ENCODE measurements at regions not wholly inside any gene's neighbourhood (a gene's known extent, or its start where the extent isn't known, plus 50 kb on each side); places are given as distances from the start of the nearest gene placed in this dataset.

DNA sequence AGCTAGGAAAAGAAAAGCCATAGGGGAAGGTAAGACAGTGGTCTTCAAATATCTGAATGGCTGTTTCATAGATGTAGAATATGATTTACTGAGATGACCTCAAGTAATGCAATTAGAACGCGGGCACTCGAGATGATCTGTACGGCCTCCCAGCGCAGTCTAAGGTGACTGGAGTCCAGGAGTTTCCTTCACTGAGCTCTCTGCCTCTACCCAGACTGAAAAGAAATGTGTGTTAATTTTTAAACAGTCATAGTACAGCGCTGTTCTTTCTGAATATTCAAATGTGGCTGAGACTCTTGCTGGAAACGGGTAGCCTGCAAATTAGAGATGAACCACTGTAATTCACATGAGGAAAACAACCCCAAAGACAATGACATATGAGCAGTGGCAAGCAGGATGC lies 562.4 kb upstream of the AUTS2 start:
- TF ChIP-seq SIN3A (IDR thresholded peaks at IDR 0.05; ENCODE audit: borderline replicate concordance, insufficient read depth, low read length) (no peak), POLR2AphosphoS5 (IDR thresholded peaks at IDR 0.05; ENCODE audit: low read depth, low read length) (no peak), TAF1 (IDR thresholded peaks at IDR 0.05; ENCODE audit: borderline replicate concordance, insufficient read depth, low read length) (no peak), FOXP2 (optimal IDR thresholded peaks at IDR 0.05; ENCODE audit: borderline replicate concordance, extremely low read depth, extremely low read length, insufficient read depth) (no peak)
- TF ChIP-seq, protein P1, sequence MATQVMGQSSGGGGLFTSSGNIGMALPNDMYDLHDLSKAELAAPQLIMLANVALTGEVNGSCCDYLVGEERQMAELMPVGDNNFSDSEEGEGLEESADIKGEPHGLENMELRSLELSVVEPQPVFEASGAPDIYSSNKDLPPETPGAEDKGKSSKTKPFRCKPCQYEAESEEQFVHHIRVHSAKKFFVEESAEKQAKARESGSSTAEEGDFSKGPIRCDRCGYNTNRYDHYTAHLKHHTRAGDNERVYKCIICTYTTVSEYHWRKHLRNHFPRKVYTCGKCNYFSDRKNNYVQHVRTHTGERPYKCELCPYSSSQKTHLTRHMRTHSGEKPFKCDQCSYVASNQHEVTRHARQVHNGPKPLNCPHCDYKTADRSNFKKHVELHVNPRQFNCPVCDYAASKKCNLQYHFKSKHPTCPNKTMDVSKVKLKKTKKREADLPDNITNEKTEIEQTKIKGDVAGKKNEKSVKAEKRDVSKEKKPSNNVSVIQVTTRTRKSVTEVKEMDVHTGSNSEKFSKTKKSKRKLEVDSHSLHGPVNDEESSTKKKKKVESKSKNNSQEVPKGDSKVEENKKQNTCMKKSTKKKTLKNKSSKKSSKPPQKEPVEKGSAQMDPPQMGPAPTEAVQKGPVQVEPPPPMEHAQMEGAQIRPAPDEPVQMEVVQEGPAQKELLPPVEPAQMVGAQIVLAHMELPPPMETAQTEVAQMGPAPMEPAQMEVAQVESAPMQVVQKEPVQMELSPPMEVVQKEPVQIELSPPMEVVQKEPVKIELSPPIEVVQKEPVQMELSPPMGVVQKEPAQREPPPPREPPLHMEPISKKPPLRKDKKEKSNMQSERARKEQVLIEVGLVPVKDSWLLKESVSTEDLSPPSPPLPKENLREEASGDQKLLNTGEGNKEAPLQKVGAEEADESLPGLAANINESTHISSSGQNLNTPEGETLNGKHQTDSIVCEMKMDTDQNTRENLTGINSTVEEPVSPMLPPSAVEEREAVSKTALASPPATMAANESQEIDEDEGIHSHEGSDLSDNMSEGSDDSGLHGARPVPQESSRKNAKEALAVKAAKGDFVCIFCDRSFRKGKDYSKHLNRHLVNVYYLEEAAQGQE (IDR thresholded peaks at IDR 0.05; ENCODE audit: insufficient read depth in 1 of 2, low read depth in 2 of 2, low read length in 2 of 2) = no peak

All from PFSK-1 (cell line).